Left lung (tissue), 4 donors: ENCODE measurements at regions not wholly inside any gene's neighbourhood (a gene's known extent, or its start where the extent isn't known, plus 50 kb on each side); places are given as distances from the start of the nearest gene placed in this dataset.

ENCODE experiments used
- ATAC-seq: fragments of 200-7000 bp; cut with Tn5 transposase; one replicate; pipeline ENCODE4 v1.9.1; 2020; ENCODE audit warnings: moderate library complexity
- DNase-seq, 4 donors: peaks; one replicate each; pipeline ENCODE4 v3.0.0-alpha.2; 2013 to 2020
- H3K27ac ChIP-seq, 2 donors: fragments of 200-600 bp; sonication (generic) in 1 of 2; one replicate each; pipeline versions ENCODE4 v1.5.0 to v1.8.0; 2020 to 2021
- H3K27me3 ChIP-seq, 2 donors: fragments of 200-600 bp; sonication (generic) in 1 of 2; one replicate each; pipeline versions ENCODE4 v1.5.0 to v1.8.0; 2020 to 2021
- H3K36me3 ChIP-seq, 2 donors: fragments of 200-600 bp; sonication (generic) in 1 of 2; one replicate each; pipeline versions ENCODE4 v1.5.0 to v1.8.0; 2020 to 2021
- H3K4me1 ChIP-seq, 2 donors: fragments of 200-600 bp; one replicate each; pipeline ENCODE4 v1.8.0; 2021
- H3K4me3 ChIP-seq, 2 donors: fragments of 200-600 bp; sonication (generic) in 1 of 2; one replicate each; pipeline versions ENCODE4 v1.5.0 to v1.8.0; 2020 to 2021; ENCODE audit warnings: mild to moderate bottlenecking in 1 of 2
- H3K9me3 ChIP-seq, 2 donors: fragments of 200-600 bp; sonication (generic) in 1 of 2; one replicate each; pipeline versions ENCODE4 v1.5.0 to v1.8.0; 2020 to 2021
- intact Hi-C, 2 donors: fragments of 100-400 bp; cut with DNase I; formaldehyde crosslinking; loops; one replicate each; pipeline versions ENCODE4 v1.11.2 to v1.14.2; 2022
- TF ChIP-seq, protein P1 (sequence below), 2 donors: fragments of 200-600 bp; sonication (generic) in 1 of 2; IDR thresholded peaks; one replicate each; pipeline versions ENCODE4 v1.5.0 to v1.8.0; 2021; ENCODE audit warnings: antibody characterized with exemption in 2 of 2
- donor health status: DM: no; HTN: yes; CAD: no.
- donor health status: DM: no; HTN: no; CAD: no.

DNA sequence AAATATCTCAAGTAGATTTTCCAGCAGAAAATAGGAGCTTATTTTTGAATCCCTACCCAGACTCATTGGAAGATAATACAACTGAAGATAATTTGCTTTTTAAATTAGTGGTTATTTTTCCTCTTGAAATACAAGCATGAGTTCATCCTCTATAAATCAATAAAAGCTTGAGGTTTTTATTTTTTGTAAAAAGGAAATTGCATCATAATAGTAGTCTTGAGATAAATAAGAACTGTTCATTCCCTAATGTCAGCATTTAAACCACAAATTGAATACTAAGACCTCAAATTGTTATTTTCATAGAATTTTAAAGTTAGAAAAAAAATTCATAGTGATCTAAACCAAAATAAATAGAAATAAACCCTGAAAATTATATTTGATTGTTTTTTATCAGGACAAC, 719.1 kb downstream of the CD109 start:
- DNase-seq (no peak), ATAC-seq (no peak)
- intact Hi-C loops, result loop anchor here in 1 of 2 donors (10.0 kb wide), 1 partner anchor 790 kb away; the partner anchor contains the start of gene COL12A1
- TF ChIP-seq, protein P1, sequence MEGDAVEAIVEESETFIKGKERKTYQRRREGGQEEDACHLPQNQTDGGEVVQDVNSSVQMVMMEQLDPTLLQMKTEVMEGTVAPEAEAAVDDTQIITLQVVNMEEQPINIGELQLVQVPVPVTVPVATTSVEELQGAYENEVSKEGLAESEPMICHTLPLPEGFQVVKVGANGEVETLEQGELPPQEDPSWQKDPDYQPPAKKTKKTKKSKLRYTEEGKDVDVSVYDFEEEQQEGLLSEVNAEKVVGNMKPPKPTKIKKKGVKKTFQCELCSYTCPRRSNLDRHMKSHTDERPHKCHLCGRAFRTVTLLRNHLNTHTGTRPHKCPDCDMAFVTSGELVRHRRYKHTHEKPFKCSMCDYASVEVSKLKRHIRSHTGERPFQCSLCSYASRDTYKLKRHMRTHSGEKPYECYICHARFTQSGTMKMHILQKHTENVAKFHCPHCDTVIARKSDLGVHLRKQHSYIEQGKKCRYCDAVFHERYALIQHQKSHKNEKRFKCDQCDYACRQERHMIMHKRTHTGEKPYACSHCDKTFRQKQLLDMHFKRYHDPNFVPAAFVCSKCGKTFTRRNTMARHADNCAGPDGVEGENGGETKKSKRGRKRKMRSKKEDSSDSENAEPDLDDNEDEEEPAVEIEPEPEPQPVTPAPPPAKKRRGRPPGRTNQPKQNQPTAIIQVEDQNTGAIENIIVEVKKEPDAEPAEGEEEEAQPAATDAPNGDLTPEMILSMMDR (IDR thresholded peaks at IDR 0.05), result no peak
- Histone ChIP-seq H3K9me3 (no peaks in the 10 kb centered on the region), H3K36me3 (no peaks in the 10 kb centered on the region), H3K4me3 (no peak overlapping the region), H3K27me3 (no peaks in the 10 kb centered on the region), H3K4me1 (no peaks in the 10 kb centered on the region), H3K27ac (no peak overlapping the region)

DNA sequence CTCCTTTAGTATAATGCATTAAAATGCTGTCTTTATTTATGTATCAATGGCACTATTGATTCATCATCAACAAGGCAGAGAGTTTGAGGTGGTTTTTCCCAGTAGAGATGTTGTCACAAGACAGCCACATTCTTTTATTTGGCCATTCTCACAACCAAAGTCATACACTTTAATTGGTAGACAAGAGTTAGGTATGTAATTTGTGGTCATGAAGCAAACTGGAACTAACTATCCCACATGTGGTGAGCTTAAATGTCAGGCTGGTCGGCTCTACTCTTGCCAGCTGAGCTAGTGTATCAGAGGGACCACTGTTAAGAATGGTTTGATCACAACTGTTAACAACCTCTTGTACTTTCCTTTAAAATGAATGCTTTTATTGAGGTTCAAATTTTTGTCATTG, 714.6 kb downstream of the CD109 start:
- TF ChIP-seq, protein P1 (IDR thresholded peaks at IDR 0.05), result no peak
- Histone ChIP-seq H3K4me1 (no peaks in the 10 kb centered on the region), H3K27me3 (no peaks in the 10 kb centered on the region), H3K4me3 (no peak overlapping the region), H3K9me3 (no peaks in the 10 kb centered on the region), H3K36me3 (no peaks in the 10 kb centered on the region), H3K27ac (no peak overlapping the region)
- DNase-seq (no peak), ATAC-seq (no peak)
- intact Hi-C loops, result loop anchor here in 1 of 2 donors (10.0 kb wide), 1 partner anchor 794 kb away; the partner anchor contains the start of gene COL12A1

DNA sequence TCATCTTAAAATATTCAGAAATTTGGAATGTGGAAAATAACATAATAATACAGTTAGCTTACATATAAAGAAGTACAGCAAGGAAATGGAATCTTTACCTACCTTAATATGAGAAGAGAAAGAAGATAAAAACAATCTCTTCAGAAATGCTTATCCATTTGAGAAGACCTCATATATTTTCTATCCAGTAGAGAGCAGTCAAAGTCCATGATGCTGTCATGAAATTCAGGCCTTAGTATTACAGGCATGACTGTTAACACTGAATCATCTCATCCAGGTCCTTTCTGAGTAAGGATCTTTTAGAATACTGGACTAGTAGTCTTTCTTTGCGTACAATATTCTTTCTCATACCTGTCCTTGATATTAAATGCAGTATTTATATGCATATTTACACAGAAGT, 713.4 kb downstream of the CD109 start:
- peak in 2 of 4 donors; percentile 18 to 41 for DNase-seq
- H3K27me3 ChIP-seq, result no peaks in the 10 kb centered on the region
- intact Hi-C loops, result no loop called here

DNA sequence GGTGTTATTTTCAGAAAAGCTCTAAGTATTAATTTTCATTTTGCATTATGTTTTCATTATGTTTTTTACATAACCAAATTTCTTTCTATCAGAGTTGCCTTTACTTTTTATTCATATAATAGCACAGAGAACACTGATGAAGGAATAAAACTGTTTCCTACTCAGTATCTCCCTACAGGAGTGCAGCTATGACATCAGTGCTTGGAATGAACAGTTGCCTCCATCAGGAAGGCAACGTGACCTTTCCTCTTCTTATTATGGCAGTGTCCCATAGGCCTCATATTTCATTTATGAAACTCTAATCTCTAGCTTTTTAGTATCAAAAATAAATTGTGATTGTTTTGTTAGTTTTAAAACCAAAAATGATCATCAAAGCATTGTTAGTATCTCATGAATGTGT, 712.8 kb downstream of the CD109 start:
- H3K27ac ChIP-seq, result no peak overlapping the region
- intact Hi-C loops, result no loop called here
- DNase-seq (no peak), ATAC-seq (no peak)
- no peaks in the 10 kb centered on the region for H3K36me3 ChIP-seq
- no peak overlapping the region for H3K4me3 ChIP-seq
- H3K27me3 ChIP-seq, result no peaks in the 10 kb centered on the region
- TF ChIP-seq, protein P1 (IDR thresholded peaks at IDR 0.05), result no peak
- H3K4me1 ChIP-seq, result no peaks in the 10 kb centered on the region
- no peaks in the 10 kb centered on the region for H3K9me3 ChIP-seq

More for the DNA sequence above, 713.4 kb downstream of the CD109 start:
- no peak overlapping the region for H3K4me3 ChIP-seq
- no peak overlapping the region for H3K27ac ChIP-seq
- peak; percentile 78 for ATAC-seq
- TF ChIP-seq, protein P1 (IDR thresholded peaks at IDR 0.05), result peak in 1 of 2 donors; percentile 31
- no peaks in the 10 kb centered on the region for H3K36me3 ChIP-seq
- no peaks in the 10 kb centered on the region for H3K4me1 ChIP-seq
- no peaks in the 10 kb centered on the region for H3K9me3 ChIP-seq

DNA sequence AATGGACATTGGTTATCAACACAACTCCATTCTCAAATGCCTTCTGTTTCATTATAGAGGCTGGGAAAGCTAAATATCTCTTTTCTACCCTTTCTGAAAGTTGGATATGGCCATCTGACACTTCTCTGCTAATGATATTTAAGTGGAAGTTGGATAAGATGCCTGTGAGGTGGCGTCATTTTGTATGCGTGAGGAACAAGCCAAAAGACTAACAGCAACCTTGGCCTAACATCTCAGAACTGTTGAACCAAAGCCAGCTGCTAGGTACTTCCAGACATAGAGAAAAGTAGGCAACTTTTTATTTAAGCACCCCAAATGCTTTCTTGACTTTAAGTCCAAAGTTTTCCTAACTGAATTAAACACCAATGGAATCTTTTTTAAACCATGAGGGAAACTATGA, 708.4 kb downstream of the CD109 start:
- H3K27ac ChIP-seq, result no peak overlapping the region
- intact Hi-C loops, result no loop called here
- DNase-seq, result no peak
- no peak for ATAC-seq
- TF ChIP-seq, protein P1 (IDR thresholded peaks at IDR 0.05), result no peak
- H3K36me3 ChIP-seq, result no peaks in the 10 kb centered on the region
- H3K4me3 ChIP-seq, result no peak overlapping the region
- no peaks in the 10 kb centered on the region for H3K4me1 ChIP-seq
- no peaks in the 10 kb centered on the region for H3K27me3 ChIP-seq
- no peaks in the 10 kb centered on the region for H3K9me3 ChIP-seq
